GM18499 (cell line): ENCODE measurements at regions not wholly inside any gene's neighbourhood (a gene's known extent, or its start where the extent isn't known, plus 50 kb on each side); places are given as distances from the start of the nearest gene placed in this dataset.

Experiments
- ATAC-seq: cut with Tn5 transposase; IDR thresholded peaks from one replicate; pipeline ENCODE4 v1.9.1; 2021; ENCODE audit warnings: moderate number of reproducible peaks; ENCODE audit not compliant: insufficient read depth, unreplicated experiment

- ATAC-seq = no peak
Observed at GRCh38 chr3:22895671-22896070, 307.5 kb upstream of the UBE2E2 start.

GRCh38 chr3:22898558-22898957 is 304.6 kb upstream of the UBE2E2 start:
- ATAC-seq = no peak

- ATAC-seq = no peak
Observed at GRCh38 chr3:22899441-22899840, 303.7 kb upstream of the UBE2E2 start.

- no peak for ATAC-seq
Observed at GRCh38 chr3:22900296-22900695, 302.8 kb upstream of the UBE2E2 start.

GRCh38 chr3:22901684-22902083 is 301.4 kb upstream of the UBE2E2 start:
- no peak for ATAC-seq

- no peak for ATAC-seq
Observed at GRCh38 chr3:22907161-22907780, 295.9 kb upstream of the UBE2E2 start.

- no peak for ATAC-seq
Observed at GRCh38 chr3:22907796-22908195, 295.3 kb upstream of the UBE2E2 start.

GRCh38 chr3:22908989-22909507 is 294.1 kb upstream of the UBE2E2 start:
- no peak for ATAC-seq

- no peak for ATAC-seq
Observed at GRCh38 chr3:22916933-22917332, 286.2 kb upstream of the UBE2E2 start.

GRCh38 chr3:22920006-22920405 is 283.1 kb upstream of the UBE2E2 start:
- no peak for ATAC-seq

- no peak for ATAC-seq
Observed at GRCh38 chr3:22922317-22922716, 280.8 kb upstream of the UBE2E2 start.

GRCh38 chr3:22923711-22924110 is 279.4 kb upstream of the UBE2E2 start:
- no peak for ATAC-seq

- no peak for ATAC-seq
Observed at GRCh38 chr3:22928216-22929110, 274.7 kb upstream of the UBE2E2 start.

- ATAC-seq = no peak
Observed at GRCh38 chr3:22933051-22933840, 269.9 kb upstream of the UBE2E2 start.

GRCh38 chr3:22933841-22934116 is 269.3 kb upstream of the UBE2E2 start:
- no peak for ATAC-seq

GRCh38 chr3:22935040-22935439 is 268.1 kb upstream of the UBE2E2 start:
- ATAC-seq = no peak

GRCh38 chr3:22937536-22937935 is 265.6 kb upstream of the UBE2E2 start:
- ATAC-seq = no peak

- no peak for ATAC-seq
Observed at GRCh38 chr3:22938739-22939138, 264.4 kb upstream of the UBE2E2 start.

- ATAC-seq = no peak
Observed at GRCh38 chr3:22939349-22939748, 263.8 kb upstream of the UBE2E2 start.

- no peak for ATAC-seq
Observed at GRCh38 chr3:22940285-22940684, 262.8 kb upstream of the UBE2E2 start.

- ATAC-seq = no peak
Observed at GRCh38 chr3:22942981-22943380, 260.1 kb upstream of the UBE2E2 start.
